ENCODE measurements at regions not wholly inside any gene's neighbourhood (a gene's known extent, or its start where the extent isn't known, plus 50 kb on each side); places are given as distances from the start of the nearest gene placed in this dataset.
"Not testable (repeated sequence)": the region's sequence is repeated elsewhere in the genome, so short reads cannot be mapped to it uniquely, and the experiment has no call there.

DNA sequence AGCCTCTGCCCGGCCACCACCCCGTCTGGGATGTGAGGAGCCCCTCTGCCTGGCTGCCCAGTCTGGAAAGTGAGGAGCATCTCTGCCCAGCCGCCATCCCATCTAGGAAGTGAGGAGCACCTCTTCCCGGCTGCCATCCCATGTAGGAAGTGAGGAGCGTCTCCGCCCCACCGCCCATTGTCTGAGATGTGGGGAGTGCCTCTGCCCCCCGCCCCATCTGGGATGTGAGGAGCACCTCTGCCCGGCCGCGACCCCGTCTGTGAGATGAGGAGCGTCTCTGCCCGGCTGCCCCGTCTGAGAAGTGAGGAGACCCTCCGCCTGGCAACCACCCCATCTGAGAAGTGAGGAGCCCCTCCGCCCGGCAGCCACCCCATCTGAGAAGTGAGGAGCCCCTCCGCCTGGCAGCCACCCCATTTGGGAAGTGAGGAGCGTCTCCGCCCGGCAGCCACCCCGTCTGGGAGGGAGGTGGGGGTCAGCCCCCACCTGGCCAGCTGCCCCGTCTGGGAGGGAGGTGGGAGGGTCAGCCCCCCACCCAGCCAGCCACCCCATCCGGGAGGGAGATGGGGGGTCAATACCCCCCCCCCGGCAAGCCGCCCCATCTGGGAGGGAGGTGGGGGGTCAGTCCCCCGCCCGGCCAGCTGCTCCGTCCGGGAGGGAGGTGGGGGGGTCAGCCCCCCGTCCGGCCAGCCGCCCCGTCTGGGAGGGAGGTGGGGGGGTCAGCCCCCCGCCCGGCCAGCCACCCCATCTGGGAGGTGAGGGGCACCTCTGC is 195.8 kb upstream of the SYNCRIP start:
- DNase-seq (ENCODE audit: low read depth) = not testable (repeated sequence)

DNA sequence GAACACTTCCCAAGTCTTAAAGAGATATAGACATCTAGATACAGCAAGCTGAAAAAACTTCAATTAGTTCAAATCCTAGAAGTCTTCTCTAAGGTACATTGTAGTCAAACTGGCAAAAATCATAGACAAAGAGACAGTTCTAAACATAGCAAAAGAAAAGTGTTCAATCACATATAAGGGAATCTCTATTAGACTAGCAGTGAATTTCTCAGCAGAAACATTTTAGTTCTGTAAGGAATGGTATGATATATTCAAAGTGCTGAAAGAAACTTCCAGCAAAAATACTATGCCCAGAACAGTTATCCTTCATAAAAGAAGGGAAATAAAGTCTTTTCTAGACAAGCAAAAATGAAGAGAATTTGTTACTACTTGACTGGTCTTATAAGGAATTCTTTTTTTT is 186.3 kb upstream of the SYNCRIP start:
- DNase-seq (ENCODE audit: low read depth) = no peak

- DNase-seq (ENCODE audit: low read depth) = no peak
Measured at GRCh38 chr6:85826997-85827396, 184.3 kb upstream of the SYNCRIP start.

GRCh38 chr6:85824329-85824728 is 181.6 kb upstream of the SYNCRIP start:
- DNase-seq (ENCODE audit: low read depth) = no peak

- no peak for DNase-seq (ENCODE audit: low read depth)
Measured at GRCh38 chr6:85810558-85810957, 167.9 kb upstream of the SYNCRIP start.

DNA sequence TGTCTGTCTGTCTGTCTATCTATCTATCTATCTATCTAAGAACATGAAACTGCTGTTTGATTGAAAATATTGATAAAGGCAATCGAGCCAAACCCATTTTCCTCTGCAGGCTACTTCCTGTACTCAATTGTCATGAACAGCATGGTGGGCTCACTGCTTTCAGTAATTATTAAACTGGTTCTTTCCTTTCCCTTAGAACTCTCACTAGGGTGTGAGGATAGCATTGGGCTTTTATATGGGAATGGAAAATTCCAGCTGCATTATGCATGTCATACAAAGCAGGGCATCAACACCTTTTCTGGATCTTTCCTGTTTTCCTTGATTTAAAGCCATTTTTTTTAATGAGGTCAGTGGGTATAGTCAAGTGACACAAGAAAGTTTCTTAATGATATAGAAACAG is 161.0 kb upstream of the SYNCRIP start:
- no peak for DNase-seq (ENCODE audit: low read depth)

DNA sequence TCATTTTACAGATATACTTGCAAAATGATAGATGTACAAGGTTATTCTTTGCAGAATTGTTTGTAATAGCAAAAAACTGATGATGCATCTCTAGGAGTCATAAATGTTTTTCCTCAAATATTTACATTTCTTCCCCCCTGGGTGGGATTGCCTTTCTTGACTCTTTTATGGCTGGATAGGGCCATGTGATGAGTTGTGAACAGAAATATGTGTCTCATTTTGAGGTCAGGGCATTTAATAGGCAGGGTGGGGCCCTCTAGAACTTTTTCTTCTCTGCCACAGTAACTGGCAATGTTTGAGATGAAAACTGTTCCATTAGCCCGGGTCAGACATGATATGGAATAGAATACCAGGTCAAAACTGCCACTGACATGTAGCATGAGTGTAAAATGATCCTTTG is 159.5 kb upstream of the SYNCRIP start:
- no peak for DNase-seq (ENCODE audit: low read depth)

DNA sequence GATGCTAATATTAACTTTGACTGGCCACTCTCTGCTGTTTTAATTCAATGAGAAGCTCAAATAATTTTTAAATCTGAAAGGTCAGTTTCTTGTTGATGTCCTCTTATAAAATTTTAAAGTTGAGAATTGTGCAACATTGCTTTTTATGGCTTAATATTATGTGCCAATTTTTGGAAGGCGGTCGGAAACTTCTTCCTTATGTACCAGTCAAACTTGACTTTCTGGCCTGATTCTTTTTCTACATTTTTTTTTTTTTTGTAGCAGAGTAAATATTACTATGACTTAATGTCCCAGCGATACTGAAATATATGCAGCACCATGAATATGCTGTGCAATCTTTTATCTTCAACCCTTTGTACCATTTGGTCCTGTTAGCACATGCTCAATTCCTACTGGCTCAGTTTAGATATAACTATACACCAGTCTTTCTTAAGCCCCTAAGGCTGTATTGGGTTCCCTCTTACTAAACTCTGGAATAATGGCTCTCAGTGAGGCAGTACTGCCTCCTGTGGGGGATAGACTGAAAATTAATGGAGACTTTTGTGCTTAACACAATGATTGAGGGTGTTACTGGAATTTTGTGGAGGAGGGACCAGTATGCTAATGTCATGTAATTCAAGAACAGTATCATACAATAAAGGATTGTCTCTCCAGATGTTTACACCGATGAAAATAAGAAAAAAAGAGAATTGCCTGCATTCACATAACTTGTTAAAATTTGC is 156.4 kb upstream of the SYNCRIP start:
- no peak for DNase-seq (ENCODE audit: low read depth)

DNA sequence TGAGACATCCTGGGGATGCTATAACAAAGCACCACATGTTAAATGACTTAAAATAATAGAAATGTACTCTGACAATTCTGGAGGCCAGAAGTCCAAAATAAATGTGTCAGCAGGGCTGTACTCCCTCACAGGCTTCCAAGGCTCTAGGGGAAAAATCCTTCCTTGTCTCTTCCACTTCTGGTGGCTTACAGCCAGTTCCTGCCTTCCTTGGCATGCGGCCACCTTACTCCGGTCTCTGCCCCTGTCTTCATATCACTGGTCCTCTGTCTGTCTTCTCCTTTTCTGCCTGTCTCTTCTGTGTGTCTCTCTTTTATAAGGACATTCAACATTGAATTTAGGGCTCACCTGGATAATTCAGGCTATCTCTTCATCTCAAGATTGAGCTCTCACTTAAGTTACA is 155.3 kb upstream of the SYNCRIP start:
- DNase-seq (ENCODE audit: low read depth) = no peak

DNA sequence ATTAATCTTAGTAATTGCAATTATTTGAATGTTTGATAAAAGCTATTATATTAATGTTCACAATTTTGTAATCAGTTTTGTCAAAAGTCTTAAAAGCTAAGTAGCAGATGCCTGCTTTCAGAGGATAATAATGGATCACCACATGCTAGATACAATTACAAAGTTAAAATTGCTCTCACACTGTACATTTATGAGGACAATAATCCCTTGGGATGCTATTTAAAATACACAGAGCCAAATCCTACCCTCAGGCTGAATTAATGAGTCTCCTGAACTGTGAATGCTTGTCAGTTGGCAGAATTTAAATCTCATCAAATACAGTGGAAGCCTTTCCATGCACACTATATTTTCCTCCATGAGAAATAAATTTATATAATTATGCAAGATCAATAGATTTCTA is 153.3 kb upstream of the SYNCRIP start:
- DNase-seq (ENCODE audit: low read depth) = no peak

GRCh38 chr6:85792254-85792653 is 149.6 kb upstream of the SYNCRIP start:
- DNase-seq (ENCODE audit: low read depth) = no peak

- DNase-seq (ENCODE audit: low read depth) = no peak
Measured at GRCh38 chr6:85775883-85776282, 133.2 kb upstream of the SYNCRIP start.

DNA sequence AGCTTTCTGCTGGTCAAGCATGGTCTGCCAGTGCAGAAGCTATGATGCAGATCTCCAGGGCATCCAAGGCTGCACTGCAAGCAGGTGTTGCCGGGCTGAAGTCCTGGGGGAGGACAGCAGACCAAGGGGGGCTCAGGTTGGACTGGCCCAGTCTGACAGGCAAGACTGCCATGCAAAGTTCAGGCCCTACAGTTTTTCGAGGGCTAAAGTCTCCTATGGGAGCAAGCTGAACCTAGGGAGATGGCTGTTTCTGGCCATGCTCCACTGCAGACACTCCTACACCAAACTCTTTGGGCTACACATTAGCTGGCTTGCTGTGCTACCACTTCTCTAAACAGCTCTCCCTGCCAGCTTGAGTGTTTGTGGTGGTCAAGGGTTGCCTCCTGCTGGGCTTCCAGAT is 130.0 kb upstream of the SYNCRIP start:
- no peak for DNase-seq (ENCODE audit: low read depth)

GRCh38 chr6:85771925-85772430 is 129.3 kb upstream of the SYNCRIP start:
- DNase-seq (ENCODE audit: low read depth) = no peak

- no peak for DNase-seq (ENCODE audit: low read depth)
Measured at GRCh38 chr6:85771455-85771854, 128.8 kb upstream of the SYNCRIP start.

DNA sequence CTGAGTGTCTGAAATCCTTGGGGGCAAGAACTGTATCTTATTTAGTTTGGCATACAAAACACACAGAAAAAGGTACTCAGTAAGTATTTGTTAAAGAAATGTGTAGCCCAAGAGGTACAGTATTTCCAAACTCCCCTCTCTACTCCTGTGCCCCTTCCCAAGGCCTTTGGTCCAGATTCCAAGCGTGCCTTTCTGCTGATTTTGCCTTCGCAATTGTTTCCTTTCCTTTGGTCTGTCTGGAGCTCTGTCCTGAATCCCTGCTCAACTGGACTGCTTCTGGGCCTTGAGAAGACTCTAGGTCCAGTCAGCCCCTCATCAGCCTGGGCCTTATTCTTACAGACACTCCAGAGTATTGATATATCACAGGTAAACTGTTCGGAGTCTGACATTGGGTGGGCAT is 122.2 kb upstream of the SYNCRIP start:
- peak; percentile 28 for DNase-seq (ENCODE audit: low read depth)

DNA sequence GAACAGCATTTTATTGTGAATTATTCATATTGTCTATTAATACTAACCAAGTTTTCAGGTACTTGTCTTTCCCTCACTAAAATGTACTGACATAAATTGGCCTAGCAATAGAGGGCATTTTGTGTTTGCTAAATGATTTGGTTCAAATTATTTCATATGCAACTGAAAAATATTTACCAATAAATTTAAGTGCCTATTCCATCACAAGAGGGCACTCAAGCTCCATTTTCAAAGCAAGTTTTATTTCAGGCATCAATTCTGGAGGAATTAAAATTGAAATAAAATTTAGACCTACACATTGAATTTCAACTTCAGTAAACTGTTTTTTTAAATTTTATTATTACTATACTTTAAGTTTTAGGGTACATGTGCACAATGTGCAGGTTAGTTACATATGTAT is 114.3 kb upstream of the SYNCRIP start:
- peak; percentile 20 for DNase-seq (ENCODE audit: low read depth)

DNA sequence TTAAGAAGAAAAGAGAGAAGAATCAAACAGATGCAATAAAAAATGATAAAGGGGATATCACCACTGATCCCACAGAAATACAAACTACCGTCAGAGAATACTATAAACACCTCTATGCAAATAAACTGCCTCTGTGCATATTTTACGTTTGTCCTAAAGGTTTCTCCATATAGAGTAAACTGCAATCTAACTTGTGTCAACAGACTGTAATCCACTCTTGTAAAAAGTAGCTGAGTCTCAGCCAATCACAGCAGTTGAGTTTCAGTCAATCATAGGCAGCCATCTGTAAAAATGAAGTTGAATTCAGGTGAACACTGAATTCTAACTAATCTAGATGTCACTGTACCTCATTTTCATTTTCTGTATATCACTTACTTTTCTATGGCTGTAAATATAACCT is 112.2 kb upstream of the SYNCRIP start:
- no peak for DNase-seq (ENCODE audit: low read depth)

- no peak for DNase-seq (ENCODE audit: low read depth)
Measured at GRCh38 chr6:85752602-85753001, 109.9 kb upstream of the SYNCRIP start.

GRCh38 chr6:85751374-85752055 is 108.8 kb upstream of the SYNCRIP start:
- no peak for DNase-seq (ENCODE audit: low read depth)

DNA sequence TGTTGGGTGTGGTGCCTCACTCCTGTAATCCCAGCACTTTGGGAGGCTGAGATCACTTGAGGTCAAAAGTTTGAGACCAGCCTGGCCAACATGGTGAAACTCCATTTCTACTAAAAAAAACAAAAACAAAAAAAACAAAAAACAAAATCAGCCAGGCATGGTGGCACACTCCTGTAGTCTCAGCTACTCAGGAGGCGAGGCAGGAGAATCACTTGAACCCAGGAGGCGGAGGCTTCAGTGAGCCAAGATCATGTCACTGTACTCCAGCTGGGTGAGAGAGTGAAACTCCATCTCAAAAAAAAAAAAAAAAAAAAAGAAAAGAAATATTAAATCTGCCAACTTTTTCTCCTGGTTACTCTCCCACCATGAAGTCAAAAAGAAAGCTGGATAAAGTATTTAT is 107.5 kb upstream of the SYNCRIP start:
- DNase-seq (ENCODE audit: low read depth) = not testable (repeated sequence)

DNA sequence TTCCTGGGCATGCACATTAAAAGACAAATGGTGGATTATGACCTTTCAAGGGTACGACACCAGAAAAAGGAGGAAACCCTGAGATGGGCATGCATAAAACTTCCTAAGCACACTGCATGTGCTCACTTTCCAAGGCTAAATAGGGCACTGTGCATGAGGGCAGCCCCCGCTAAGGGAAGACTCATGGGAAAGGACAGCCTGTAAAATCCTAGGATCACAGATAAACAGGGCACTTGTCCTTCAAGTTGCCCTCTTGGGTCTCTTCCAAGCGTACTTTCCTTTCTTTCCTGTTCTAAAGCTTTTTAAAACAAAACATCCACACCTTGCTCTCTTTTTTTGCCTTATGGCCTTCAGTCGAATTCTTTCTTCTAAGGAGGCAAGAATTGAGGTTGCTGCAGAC is 106.5 kb upstream of the SYNCRIP start:
- no peak for DNase-seq (ENCODE audit: low read depth)

DNA sequence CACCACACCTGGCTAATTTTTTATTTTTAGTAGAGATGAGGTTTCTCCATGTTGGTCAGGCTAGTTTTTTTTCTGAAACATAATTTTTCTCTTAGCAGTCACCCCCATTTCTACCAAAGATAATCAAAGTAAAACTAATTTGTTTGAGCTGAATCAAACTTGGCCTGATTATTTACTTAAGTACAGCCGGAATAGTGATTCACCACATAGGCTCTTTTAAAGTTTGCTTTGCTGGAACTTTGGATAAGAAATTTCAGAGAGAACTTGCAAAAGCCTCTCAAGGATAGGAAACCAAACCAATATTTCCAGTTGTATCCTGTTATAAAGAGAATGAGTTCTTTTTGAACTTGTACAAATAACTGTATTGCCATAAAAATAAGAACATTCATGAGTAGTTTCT is 105.0 kb upstream of the SYNCRIP start:
- DNase-seq (ENCODE audit: low read depth) = peak; percentile 25

Data from amniotic epithelial cell (primary cell).